ENCODE measurements at regions not wholly inside any gene's neighbourhood (a gene's known extent, or its start where the extent isn't known, plus 50 kb on each side); places are given as distances from the start of the nearest gene placed in this dataset.

DNA sequence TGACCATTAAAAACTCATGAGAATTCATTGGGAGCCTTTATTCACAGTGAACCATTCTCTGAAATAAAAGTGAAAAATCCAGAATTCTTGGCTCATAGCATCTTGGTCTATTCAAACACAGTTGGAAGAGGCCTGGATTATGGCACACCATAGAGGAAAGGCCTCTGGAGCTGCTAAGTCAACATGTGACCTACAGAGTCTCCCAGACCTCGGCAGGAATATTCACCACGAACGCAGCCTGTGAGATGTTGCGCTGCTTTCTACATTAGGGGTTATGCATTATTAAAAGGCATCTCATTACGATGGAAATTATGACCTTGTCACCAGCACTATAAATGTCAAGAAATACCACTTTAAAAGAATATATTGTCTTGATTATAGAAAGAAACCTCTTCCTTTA, 132.6 kb downstream of the EFNB2 start:
- DNase-seq (ENCODE audit: low spot score) (no peak), ATAC-seq (ENCODE audit: low FRiP score) (no peak)
- TF ChIP-seq, protein P1, sequence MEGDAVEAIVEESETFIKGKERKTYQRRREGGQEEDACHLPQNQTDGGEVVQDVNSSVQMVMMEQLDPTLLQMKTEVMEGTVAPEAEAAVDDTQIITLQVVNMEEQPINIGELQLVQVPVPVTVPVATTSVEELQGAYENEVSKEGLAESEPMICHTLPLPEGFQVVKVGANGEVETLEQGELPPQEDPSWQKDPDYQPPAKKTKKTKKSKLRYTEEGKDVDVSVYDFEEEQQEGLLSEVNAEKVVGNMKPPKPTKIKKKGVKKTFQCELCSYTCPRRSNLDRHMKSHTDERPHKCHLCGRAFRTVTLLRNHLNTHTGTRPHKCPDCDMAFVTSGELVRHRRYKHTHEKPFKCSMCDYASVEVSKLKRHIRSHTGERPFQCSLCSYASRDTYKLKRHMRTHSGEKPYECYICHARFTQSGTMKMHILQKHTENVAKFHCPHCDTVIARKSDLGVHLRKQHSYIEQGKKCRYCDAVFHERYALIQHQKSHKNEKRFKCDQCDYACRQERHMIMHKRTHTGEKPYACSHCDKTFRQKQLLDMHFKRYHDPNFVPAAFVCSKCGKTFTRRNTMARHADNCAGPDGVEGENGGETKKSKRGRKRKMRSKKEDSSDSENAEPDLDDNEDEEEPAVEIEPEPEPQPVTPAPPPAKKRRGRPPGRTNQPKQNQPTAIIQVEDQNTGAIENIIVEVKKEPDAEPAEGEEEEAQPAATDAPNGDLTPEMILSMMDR (IDR thresholded peaks at IDR 0.05) = no peak

- DNase-seq (ENCODE audit: low spot score) (no peak), ATAC-seq (ENCODE audit: low FRiP score) (no peak)
- TF ChIP-seq, protein P1 (IDR thresholded peaks at IDR 0.05) = no peak
Observed at GRCh38 chr13:106401081-106401480, 134.4 kb downstream of the EFNB2 start.

GRCh38 chr13:106400289-106400688, 135.2 kb downstream of the EFNB2 start:
- TF ChIP-seq, protein P1 (IDR thresholded peaks at IDR 0.05) = no peak
- no peak for ATAC-seq (ENCODE audit: low FRiP score)
- DNase-seq (ENCODE audit: low spot score) = no peak

DNA sequence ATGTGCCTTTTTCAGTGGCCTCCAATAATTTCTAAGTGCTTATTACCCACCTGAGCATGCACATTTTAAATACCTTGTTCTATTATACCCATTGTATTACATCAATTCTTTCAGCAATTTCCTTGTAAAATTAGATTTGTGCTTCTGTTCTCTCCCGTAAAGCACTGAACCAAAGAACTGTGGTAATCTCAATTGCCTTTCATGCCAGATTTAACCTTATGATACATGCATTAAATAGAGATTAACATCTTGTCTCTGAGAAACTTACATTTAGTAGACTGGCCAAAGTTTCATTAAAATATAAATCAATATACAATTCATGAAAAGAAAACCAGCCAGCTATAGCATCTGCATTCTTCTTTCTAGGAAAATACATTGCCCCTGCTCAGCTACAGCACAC, 137.2 kb downstream of the EFNB2 start:
- no peak for ATAC-seq (ENCODE audit: low FRiP score)
- DNase-seq (ENCODE audit: low spot score) = no peak
- TF ChIP-seq, protein P1 (IDR thresholded peaks at IDR 0.05) = no peak

DNA sequence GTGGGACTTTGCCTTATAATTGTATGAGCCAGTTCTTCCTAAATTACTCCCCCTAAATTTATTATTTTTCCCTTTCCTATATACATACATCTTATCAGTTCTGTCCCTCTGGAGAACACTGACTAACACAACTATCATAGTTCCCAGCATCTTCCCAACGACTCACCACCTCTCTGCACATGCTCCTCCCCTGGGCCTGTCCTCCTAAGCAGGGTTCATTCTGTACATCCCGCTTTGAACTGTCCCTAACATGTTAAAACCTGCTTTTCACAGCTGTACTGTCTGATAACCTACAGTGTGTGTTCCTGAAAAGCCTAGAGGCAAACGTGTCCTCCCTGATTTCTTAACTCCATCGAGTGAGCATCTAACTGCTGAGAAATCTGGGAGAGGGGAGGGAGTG, 141.7 kb downstream of the EFNB2 start:
- TF ChIP-seq, protein P1 (IDR thresholded peaks at IDR 0.05) = no peak
- DNase-seq (ENCODE audit: low spot score) (no peak), ATAC-seq (ENCODE audit: low FRiP score) (no peak)

DNA sequence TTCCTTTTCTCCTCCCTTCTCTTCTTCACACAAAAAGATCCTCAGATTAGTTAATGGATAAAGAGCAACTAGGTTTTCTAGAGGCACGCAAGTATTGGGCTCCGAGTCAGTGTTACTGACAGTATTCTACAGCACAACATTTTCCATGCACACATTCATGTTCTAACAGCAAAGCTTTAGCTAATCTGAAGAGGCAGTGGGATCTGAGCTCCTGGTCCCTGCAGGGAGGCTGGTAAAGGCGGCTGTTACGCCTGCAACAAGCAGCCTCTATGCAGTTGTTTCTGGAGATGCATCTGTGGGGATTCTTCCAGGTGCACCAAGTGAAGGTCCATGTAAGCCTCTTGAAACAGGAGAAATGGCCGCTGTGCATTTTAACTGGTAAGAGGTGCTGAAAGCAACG, 143.8 kb downstream of the EFNB2 start:
- ATAC-seq (ENCODE audit: low FRiP score) (no peak), DNase-seq (ENCODE audit: low spot score) (no peak)
- TF ChIP-seq, protein P1 (IDR thresholded peaks at IDR 0.05) = no peak

DNA sequence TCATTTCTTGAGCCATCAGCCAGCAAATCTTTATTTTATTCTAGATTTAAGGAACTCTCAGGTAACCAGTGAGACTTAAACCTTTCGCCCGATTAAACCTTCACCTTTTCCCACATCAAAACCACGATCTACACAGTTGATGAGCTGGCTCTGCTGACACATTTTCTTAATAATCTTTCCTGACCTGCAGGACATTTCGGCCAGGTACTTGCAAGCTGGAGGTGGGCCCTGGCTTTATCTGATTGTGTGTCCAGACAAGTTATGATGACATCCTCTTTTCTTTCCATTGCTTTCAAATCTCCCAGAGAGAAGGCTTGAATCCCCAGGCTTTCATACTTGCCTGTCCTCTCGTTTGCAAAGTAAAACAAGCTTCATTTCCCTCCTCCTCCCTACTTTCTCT, 144.2 kb downstream of the EFNB2 start:
- DNase-seq (ENCODE audit: low spot score) (no peak), ATAC-seq (ENCODE audit: low FRiP score) (no peak)
- TF ChIP-seq, protein P1 (IDR thresholded peaks at IDR 0.05) = no peak

Measured in omental fat pad (tissue), 3 donors.